Activated CD8-positive, alpha-beta memory T cell treated with anti-CD3 and anti-CD28 coated beads for 24 hours (primary cell): ENCODE measurements at regions not wholly inside any gene's neighbourhood (a gene's known extent, or its start where the extent isn't known, plus 50 kb on each side); places are given as distances from the start of the nearest gene placed in this dataset.
"Not testable (repeated sequence)": the region's sequence is repeated elsewhere in the genome, so short reads cannot be mapped to it uniquely, and the experiment has no call there.

Experiments
- DNase-seq: peaks from one replicate; pipeline ENCODE4 v3.0.0-alpha.2; 2020

DNA sequence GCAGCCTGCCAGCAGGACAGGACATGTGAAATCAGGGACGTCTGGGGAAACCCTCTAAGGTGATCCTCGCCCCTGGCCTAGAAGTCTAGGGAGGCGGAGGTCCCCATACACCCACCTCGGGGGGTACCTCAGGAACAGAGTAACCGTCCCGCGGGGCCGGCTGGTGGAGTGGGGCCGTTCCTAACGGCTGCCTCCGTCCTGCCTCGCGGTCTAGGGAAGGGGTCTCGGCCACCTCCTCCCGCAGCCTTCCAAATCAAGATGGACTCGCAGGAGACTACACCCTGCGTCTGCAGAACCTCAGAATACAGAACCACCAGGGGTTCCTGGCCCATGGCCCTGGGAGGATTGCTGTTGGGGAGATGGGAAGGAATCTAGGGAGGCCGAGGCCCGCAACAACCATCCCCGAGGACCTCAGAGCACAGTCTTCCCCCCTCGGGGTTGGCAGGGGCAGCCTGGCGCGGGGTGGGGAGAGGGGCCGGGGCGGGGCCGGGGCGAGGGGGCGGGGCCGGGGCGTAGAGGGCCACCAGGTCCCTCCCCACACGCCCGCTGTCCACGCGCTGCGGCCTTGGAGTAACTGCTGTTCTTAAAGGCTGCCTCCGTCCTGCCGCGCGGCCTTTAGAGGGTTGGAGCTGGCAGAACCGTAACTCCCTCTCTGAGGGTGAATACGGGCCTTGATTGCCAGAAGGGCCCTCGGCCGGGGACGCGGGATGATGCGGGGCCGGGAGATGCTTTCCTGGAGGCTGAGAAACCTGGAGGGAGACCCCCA, 89.0 kb upstream of the MLN start:
- no peak for DNase-seq

DNA sequence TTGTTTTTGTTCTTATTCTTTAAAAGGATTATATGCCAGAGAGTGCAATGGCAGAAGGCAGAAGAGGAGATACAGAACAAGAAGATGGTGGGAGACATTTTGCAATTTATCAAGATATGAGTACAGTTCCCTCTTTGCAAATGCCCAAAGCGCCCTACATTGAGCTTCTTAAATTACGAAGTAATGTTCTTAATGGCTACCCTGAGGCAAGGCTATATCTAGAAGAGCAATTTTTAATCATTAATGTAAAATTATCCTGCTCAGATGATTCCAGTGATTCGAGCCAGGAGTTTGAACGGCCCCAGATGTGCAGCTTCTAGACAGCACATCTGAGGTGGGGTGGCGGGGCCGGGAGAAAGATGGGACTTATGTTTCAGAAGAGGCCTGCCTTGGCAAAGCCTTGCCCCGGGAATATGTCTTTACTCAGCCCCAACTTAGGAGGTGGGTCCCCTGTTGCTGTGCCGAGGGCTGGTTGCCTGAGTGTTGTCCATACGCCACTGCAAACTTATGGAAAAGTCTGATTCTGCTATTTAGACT, 84.9 kb upstream of the MLN start:
- DNase-seq, result no peak

DNA sequence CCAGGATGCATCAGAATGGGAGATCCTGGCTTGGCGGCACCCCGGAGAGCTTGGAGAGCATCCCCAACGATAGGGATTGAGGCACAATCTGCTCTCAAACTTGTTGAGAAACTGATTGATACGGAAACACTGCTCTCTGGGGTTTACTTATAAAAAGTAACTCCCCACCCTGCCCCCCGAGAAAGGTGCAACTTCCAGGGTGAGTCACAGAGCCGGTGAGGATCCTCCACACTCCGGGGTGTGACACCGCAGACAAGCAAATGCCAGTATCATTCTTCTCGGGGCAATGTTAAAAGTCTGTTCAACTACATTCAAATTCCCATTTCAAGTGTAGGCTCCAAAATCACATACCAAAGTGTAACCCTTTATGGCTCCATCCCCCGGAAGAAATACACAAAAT, 84.4 kb upstream of the MLN start:
- no peak for DNase-seq

DNA sequence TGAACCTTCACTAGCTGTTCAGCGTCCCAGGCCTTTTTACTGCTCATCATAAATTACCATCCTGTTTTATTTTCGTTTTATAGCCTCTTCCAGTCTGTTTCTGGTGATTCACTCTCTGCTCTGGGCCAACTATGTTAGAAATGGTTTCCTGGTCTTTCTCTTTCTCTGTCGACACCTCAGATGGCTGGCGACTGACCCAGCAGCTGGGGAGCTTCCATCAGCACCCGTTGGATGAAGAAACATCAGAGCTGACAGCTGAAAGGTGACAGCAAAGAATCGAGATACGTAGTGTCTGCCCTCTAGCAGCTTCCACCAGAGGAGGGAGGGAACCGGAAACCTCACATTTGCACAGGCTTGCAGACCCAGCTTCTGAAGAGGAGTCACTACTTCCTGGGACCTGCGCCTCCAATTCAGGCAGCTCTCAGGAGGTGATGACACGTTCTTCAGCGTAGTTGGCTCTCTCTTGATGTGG, 82.9 kb upstream of the MLN start:
- no peak for DNase-seq

DNA sequence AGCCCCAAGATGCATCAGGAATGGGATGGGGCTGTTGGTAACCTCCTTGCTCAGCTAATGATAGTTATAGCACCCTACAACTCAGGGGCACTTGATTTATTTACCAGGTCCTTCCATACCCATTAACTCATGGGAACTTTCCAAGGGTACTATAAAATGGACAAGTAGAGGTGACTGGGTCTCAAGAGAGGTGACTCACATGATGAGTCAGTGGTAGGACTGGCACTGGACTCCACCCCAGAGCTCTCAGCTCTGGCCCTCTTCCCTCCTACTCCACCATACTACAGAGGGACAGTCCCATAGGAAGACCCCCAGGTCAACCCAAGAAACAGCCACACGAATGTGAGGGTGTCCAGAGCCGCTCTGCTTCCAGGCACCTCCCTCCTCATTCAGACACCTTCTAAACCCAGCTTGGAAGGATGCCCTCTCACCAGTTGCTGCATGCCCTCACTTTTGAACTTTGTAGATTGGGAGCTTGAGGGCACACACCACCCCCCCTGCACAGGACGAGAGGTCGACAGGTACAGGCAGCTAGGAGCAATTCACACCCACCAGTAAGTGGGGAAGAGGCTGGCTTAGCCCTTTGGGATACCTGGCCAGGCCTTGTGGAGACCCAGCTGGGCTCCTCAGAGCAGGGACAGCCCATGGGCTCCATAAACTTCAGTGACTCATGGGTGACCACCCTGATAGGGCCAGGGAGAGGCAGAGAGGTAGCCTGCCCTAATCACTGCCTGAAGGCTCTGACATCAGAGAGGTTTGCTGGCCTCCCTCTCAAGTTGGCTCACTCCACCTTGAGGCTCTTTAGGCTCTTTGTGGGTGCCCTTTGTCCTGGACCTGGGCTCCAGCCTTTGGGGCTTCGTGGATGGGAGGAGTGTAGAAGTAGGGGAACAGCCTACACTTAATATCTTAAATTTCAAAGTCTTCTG, 81.6 kb upstream of the MLN start:
- no peak for DNase-seq

DNA sequence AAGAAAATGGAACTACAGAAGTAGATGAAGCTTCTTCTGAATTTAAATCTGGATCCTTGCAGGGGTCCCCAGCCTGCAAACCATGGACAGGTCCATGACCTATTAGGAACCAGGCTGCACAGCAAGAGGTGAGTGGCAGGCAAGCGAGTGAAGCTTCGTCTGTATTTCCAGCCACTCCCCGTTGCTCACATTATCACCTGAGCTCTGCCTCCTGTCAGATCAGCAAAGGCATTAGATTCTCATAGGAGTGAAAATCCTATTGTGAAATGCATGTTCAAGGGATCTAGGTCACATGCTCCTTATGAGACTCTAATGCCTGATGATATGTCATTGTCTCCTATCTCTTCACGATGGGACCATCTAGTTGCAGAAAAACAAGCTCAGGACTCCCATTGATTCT, 79.8 kb upstream of the MLN start:
- not testable (repeated sequence) for DNase-seq

DNA sequence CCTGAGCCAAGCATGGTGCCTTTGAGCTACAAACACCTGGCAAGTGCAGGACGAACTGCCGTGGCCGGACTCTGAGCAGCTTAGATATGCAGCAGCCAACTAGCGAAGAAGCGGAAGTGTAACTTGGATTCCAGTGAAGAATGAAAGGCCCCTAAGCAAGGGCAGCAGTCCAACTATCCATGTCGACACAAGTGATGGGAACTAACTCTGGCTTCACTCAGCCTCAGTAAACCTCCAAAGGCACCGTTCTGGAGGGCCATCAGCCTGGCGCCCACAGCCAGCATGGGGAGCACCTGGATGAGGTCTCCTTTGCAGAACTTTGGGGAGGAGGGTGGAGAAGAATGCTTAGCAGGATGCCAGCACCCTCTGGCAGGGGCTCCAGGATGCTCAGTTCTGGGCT, 78.4 kb upstream of the MLN start:
- DNase-seq, result no peak

DNA sequence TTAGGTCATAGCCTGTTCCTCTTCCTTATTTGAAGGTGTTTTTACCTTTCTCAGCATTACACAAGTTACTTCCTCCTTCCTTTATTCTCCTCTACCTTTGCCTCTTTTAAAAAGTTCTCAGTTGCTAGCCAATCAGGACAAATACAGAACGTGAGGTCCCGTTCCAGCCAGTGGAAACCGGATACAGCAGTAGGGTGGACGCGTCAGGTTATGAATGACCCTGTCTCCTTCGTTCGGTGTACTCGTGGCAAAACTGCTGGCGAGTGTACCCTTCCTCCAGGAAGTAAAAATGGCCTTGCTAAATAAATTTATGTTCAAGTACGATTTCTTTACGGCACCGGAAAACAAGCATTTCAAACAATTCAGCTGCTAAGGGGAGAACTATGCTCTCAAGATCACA, 77.0 kb upstream of the MLN start:
- DNase-seq, result no peak

DNA sequence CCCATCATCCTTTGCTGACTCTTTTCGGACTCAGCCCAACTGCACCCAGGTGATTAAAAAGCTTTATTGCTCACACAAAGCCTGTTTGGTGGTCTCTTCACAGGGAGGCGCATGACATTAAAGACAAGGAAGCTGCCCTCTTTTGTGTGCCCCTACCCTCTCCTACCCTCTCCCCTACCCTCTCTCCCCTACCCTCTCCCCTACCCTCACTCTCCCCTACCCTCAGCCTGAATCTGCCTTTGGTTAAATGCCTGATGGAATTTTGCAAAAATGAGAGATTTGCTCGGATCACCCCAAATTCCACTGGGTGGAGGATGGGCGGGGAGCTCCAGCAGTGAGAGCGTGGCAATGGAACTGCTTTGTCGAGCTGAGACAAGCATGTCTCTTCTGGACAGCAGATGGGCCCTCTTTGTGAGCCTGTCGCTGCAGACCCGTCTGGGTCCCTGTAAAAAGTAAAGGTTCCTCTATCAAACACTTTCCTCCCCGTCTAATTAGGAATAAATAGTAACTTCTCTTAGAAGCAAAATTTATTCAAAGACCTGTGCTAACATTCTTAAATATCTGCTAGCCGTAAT, 76.4 kb upstream of the MLN start:
- no peak for DNase-seq

DNA sequence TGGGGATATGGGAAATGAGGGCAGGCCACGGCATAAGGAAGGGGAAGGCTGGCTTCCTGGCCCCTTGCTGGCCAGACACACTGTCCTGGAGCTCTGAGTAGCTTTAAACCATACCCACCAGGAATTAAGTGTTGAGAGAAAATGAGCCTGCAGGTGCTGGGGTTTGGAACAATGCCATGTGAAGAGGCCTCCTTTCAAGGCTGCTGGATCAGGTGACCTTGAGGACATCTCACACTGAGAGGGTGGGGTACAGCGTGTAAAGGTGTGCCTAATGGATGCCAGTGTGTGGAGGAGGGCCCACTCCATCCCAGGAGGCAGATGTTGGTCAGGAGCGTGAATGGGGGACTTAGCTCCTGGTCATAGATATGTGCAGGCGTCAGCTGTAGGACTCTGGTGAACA, 74.8 kb upstream of the MLN start:
- DNase-seq, result no peak

DNA sequence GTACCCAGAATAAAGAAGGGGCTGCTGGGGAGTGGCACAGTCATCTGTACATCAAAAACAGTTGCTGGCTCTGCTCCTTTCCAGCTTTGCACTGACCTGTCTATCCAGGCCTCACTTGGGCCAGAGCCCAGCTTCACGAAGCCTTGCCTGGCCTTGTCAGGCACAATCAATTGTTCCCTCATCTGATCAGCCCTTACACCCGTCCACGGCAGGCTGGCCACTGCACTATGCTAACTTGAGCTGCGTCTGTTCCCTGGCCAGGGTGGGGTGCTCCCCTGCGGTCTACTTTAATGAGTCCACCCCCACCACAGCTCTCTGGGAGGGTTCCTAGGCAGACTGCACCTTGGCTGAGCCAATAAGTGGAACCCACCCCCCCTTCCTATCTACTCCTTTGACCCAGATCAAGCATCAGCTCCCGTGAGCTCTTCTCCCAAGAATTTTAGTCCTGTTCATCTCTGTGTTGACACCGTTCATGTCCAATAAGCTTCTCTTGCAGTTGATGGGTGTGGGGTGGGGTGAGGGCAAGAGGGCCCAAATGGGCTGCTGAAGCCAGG, 74.3 kb upstream of the MLN start:
- no peak for DNase-seq

DNA sequence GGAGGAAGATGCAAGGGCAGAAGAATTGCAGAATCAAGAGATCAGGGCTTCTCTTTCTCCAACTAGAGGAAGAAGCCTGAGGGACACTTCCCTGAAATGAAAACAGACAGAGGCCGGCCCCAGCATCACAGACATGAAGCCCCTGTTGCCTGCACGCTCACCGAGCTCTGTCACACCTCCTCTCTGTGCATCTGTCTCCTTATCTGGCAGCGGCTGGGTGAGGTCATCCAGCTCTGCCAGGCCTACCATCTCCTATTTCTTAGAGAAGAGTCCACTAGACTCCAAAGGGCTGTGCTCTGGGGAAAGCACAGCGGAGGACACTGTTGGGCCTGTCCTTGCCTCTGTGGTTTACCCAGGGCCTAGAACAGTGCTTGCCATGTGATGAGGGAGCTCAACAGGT, 71.9 kb upstream of the MLN start:
- DNase-seq, result no peak

DNA sequence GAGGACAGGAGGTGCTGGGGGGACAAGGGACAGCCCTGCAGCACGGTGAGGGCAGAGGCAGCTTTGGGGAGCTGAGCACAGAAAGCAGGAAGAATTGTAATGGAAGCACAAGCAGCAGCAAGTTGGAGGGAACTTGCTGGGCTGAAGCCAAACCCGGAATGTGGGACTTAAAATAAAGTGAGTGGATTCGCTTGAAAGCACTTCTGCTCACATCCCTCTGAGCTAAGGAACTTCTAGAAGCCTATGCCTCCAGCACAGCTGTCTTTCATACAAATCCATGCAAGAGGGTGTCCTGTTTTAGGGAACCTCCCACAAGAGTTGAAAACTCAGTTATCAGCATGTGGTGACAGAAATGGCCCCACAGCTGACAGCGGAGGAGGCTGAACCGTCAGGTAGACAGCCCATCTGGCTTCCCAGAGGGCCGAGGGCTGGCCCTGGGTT, 71.4 kb upstream of the MLN start:
- no peak for DNase-seq

DNA sequence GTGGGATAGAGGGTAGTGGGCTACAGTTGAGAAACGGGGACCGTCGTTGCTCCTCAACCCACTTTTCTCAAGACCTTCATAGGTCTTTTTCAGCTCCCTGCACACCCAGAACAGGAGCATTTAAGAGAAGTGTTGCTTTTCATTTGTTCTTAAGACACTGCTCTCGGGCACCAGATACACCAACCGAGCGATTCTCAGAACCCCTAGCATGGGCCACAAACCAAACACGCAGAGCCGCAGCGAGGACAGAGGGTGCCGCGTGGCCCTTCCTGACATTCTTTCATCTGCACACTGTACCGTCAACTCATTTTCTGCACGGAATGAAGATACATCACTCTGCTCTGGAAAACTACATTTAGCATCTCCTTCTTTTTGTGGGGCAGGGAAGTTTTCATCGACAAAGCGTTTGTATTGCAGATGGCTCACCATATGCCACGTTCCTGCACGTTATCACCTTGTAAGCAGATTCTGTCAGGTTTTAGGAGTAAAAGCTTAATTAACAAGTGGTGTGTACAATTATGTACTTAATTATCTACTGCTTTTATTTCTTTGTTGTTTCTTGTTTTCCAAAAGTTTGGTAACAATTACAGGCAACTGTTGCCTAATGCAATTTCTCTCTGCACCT, 70.4 kb upstream of the MLN start:
- no peak for DNase-seq

DNA sequence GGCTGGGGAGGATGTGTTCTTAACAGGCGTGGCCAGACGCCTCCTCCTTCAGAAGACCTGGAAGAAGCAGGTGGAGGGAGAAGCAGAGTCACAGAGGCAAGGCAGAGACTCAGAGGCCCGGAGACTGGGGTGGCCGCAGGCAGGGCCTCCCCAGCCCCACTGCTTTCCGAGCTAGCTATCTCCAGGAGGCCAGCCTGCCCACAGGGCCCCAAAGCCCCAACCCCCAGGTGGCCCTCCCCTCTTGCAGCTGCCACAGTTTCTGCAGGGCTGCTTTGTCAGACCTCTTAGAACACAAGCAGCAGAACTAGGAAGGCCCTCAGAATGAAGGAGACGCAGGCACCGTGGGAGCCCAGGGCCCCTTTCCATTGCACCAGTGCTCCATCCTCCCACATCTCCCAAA, 69.0 kb upstream of the MLN start:
- no peak for DNase-seq

DNA sequence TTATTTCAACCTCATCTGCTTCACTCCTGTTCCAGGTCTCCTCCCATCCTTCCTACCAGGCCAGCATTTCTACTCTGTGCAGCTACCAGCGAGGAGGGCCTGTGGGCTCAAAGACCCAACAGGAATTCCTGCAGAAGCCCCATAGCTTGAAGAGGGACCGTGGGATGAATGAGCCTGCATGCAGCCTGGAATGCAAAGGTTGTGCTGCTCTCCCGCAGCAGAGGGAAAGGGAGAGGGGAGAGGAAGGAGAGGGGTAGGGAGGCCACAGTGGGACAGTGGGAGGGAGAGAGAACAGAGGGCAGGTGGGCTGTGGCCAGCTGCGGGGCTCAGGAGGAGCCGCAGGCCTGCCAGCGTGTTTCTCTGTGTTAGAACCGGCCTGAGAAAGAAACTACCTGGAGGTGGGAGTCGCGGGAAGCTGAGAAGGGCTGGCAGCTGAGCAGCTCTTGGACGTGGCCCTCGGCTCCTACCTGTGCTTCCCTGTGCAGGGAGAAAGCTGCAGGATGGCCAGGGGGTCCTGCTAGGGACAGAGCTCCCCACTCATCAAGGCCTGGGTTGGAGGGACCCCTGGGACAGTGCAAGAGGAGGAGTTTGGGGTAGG, 66.1 kb upstream of the MLN start:
- DNase-seq, result no peak

DNA sequence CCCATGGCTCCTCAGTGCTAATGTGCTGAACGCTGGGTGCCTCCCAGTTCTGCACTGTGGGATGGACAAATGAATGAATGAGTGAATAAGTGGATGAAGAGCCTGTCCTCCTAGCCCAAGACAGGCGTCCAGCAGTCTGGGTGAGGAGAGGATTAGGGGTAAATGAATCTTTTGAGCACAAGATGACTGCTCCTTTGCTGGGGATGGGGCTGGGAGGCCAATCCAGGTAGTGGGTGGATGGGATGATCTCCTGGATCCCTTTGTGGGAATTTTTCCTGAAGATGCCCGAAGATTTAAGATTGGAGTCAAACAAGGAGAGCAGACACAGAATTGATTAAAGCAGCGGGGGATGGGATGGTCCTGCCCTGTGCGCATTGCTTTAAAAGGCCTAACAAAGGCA, 65.3 kb upstream of the MLN start:
- DNase-seq, result no peak

DNA sequence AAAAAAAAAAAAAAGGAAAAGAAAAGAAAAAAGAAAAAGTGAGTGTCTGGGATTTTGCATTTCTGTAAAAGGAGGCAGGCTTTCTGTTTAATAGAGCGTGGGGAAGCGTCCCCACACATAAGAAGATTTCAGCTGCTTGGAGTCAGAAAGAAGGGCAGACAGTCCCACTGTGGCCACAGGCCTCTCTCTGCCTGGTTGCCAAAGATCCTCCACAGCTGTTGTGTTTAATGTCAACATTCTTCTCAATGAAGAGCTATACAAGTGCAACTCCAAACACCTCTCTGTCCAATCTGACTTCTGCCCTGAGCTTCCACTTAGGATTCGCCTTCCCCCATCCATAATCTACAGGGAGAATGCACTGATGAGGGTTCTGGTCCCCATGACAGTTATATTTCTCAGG, 64.3 kb upstream of the MLN start:
- DNase-seq, result no peak

DNA sequence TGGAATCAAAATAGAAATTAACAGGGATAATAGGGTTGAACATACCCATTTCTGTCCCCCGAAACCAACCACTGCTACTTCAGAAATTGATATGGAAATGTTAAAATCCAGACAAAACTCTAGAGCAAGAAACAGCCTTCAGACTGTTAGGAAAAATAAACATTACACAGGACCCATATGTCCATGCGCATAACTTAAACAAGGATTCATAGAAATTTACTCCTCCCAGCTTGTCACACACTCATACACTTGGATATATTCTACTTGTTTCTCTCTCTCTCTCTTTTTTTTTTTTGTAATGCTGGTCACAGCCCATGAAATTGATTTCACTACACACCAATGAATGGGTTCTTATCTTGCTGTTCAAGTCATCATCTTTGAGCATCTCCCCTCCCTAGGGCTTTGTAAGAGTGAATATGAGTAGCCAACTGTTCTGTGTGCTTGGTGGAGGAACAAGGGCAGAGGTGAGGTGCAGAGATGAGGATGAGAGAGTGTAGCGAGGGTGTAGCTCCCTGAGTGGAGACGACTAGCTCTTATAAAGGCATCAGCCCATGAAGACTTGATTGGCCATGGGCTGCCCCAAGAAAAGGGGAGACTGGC, 61.8 kb upstream of the MLN start:
- no peak for DNase-seq

DNA sequence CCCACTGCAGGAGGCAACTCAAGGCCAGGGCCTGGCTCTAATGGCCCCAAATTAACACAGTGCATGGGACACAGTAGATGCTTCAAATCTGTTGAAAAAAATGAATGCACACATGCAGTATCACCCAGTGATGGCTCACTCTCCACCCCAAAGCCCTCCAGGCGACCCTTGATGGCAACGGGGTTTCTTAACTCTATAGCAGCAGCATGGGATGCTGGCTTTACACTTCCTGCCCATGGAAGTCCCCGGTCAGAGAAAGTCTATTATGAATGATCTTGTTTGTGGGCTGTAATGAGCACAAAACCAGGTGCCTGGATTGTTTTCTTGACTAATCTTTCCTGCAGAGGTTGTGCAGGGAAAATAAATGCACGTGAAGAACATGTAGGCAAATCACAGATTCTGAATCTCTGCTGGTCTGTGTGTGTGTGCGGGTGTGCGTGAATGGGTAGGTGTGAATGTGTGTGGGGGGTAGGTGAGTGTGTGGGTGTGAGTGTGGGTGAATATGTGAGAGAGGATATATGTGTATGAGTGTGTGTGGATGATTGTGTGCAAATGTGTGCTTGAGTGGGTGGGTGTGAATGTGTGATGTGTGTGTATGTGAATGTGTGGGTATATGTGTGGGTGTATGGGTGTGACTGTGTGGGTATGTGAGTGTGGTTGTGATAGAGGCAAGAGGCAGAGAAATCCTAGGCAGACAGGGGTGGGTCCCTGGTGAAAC, 60.1 kb upstream of the MLN start:
- DNase-seq, result no peak

DNA sequence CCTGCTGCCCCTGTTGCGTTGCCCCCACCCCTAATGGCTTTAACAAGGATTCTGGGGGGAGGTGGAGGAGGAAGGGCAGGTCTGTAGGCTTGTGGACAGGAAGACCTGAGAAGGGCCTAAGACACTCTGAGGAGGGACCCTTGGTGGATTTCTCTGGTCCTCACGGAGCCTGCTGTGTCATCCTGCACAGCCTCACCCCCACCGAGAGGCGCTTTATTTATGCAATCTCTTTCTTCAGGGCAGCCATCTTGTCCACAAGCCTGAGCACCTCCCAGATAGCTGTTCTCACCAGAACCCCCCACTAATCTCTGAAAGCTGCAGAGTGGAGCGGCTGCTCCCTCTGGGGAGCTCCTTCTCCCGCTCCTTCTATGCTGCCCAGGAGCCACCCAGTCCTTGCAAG, 59.3 kb upstream of the MLN start:
- no peak for DNase-seq
